DOHH2 (cell line): ENCODE measurements at regions not wholly inside any gene's neighbourhood (a gene's known extent, or its start where the extent isn't known, plus 50 kb on each side); places are given as distances from the start of the nearest gene placed in this dataset.

Experiments
- H3F3A ChIP-seq: fragments of 200-600 bp; sonication (generic), shearing (Covaris generic); 2 replicates; pipeline ENCODE4 v1.6.0; 2016; ENCODE audit warnings: antibody characterized with exemption, mild to moderate bottlenecking; ENCODE audit not compliant: control insufficient read depth, insufficient read depth
- H3K27ac ChIP-seq: fragments of 200-600 bp; sonication (generic); 2 replicates; pipeline ENCODE4 v1.5.1; 2014; ENCODE audit warnings: low read depth, mild to moderate bottlenecking, low read length, moderate library complexity
- H3K27me3 ChIP-seq: fragments of 200-600 bp; sonication (generic); 2 replicates; pipeline ENCODE4 v1.6.1; 2014; ENCODE audit warnings: mild to moderate bottlenecking, low read length, mixed read lengths; ENCODE audit not compliant: control insufficient read depth
- H3K36me3 ChIP-seq: fragments of 200-600 bp; sonication (generic); 2 replicates; pipeline ENCODE4 v1.6.1; 2014; ENCODE audit warnings: mild to moderate bottlenecking, low read length, moderate library complexity, mixed read lengths; ENCODE audit not compliant: control insufficient read depth
- H3K4me1 ChIP-seq: fragments of 200-600 bp; sonication (generic); 2 replicates; pipeline ENCODE4 v1.6.1; 2014; ENCODE audit warnings: mild to moderate bottlenecking, low read length, mixed read lengths; ENCODE audit not compliant: control insufficient read depth
- H3K4me2 ChIP-seq: fragments of 200-600 bp; sonication (generic); 2 replicates; pipeline ENCODE4 v1.6.0; 2014; ENCODE audit warnings: mild to moderate bottlenecking, low read length, moderate library complexity
- H3K4me3 ChIP-seq: fragments of 200-600 bp; sonication (generic); 2 replicates; pipeline ENCODE4 v1.5.1; 2014; ENCODE audit warnings: mild to moderate bottlenecking, low read length, mixed read lengths
- H3K79me2 ChIP-seq: fragments of 200-600 bp; sonication (generic); 2 replicates; pipeline ENCODE4 v1.6.1; 2014; ENCODE audit warnings: mild to moderate bottlenecking, low read length, mixed read lengths; ENCODE audit not compliant: control insufficient read depth
- H3K9me2 ChIP-seq: fragments of 200-600 bp; sonication (generic); replicated peaks from 2 replicates; pipeline ENCODE4 v1.6.1; 2014; ENCODE audit warnings: mild to moderate bottlenecking, low read length, mixed read lengths; ENCODE audit not compliant: control insufficient read depth
- H3K9me3 ChIP-seq: fragments of 200-600 bp; sonication (generic); 2 replicates; pipeline ENCODE4 v1.6.1; 2014; ENCODE audit warnings: antibody characterized with exemption, low read length, mixed read lengths; ENCODE audit not compliant: control insufficient read depth, insufficient read depth
- H4K20me1 ChIP-seq: fragments of 200-600 bp; sonication (generic); 2 replicates; pipeline ENCODE4 v1.6.0; 2014; ENCODE audit warnings: low read depth, mild to moderate bottlenecking, antibody characterized with exemption, low read length, moderate library complexity; ENCODE audit not compliant: control insufficient read depth, insufficient read depth
- EZH2phosphoT487 ChIP-seq: fragments of 200-600 bp; sonication (generic); IDR thresholded peaks from 2 replicates; pipeline ENCODE4 v1.6.1; 2017; ENCODE audit warnings: borderline replicate concordance, mild to moderate bottlenecking, antibody characterized with exemption, low read length, moderate library complexity, mixed read lengths
- TF ChIP-seq, protein P1 (sequence below): fragments of 200-600 bp; sonication (generic); IDR thresholded peaks from one replicate; pipeline ENCODE4 v1.5.1; 2014; ENCODE audit warnings: antibody characterized with exemption, mild to moderate bottlenecking, low read depth, low read length; ENCODE audit not compliant: poor library complexity, severe bottlenecking

DNA sequence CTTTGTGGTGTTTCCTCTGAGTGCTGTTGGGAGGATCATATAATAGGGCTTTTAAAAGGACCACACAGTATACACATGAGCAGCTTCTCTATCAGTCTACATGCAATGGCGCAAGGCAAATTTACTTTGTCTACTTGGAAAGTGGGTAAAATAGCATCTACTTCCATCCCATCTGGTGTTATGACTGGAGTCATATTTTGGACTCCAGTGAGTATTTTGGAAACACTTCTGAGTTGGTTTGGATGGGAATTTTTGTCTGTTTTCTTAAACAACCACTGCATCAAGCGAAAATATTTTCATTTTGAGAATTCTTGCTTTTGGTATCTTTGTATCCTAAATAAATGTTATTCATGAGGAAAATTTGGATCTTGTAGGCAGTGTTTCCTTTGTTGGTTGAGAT is 220.8 kb downstream of the NMUR2 start:
- H3K36me3 ChIP-seq, result no peaks in the 10 kb centered on the region
- no peak overlapping the region for H3K4me3 ChIP-seq
- no peaks in the 10 kb centered on the region for H3K27me3 ChIP-seq
- no peak overlapping the region for H3K4me2 ChIP-seq
- H3K9me2 ChIP-seq, result no peaks in the 10 kb centered on the region
- H3F3A ChIP-seq, result no peaks in the 10 kb centered on the region
- no peaks in the 10 kb centered on the region for H3K79me2 ChIP-seq
- no peaks in the 10 kb centered on the region for H3K9me3 ChIP-seq
- H3K27ac ChIP-seq, result no peak overlapping the region
- H4K20me1 ChIP-seq, result no peaks in the 10 kb centered on the region
- H3K4me1 ChIP-seq, result no peaks in the 10 kb centered on the region
- no peak for TF ChIP-seq EZH2phosphoT487
- TF ChIP-seq, protein P1, sequence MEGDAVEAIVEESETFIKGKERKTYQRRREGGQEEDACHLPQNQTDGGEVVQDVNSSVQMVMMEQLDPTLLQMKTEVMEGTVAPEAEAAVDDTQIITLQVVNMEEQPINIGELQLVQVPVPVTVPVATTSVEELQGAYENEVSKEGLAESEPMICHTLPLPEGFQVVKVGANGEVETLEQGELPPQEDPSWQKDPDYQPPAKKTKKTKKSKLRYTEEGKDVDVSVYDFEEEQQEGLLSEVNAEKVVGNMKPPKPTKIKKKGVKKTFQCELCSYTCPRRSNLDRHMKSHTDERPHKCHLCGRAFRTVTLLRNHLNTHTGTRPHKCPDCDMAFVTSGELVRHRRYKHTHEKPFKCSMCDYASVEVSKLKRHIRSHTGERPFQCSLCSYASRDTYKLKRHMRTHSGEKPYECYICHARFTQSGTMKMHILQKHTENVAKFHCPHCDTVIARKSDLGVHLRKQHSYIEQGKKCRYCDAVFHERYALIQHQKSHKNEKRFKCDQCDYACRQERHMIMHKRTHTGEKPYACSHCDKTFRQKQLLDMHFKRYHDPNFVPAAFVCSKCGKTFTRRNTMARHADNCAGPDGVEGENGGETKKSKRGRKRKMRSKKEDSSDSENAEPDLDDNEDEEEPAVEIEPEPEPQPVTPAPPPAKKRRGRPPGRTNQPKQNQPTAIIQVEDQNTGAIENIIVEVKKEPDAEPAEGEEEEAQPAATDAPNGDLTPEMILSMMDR, result no peak

- Histone ChIP-seq H3K36me3 (no peaks in the 10 kb centered on the region), H3K4me3 (no peak overlapping the region), H3K27ac (no peak overlapping the region), H3K79me2 (no peaks in the 10 kb centered on the region), H3K9me3 (no peaks in the 10 kb centered on the region), H3K27me3 (no peaks in the 10 kb centered on the region), H3K4me2 (no peak overlapping the region), H3K9me2 (no peaks in the 10 kb centered on the region), H4K20me1 (no peaks in the 10 kb centered on the region), H3K4me1 (no peaks in the 10 kb centered on the region), H3F3A (no peaks in the 10 kb centered on the region)
- no peak for TF ChIP-seq EZH2phosphoT487
- TF ChIP-seq, protein P1, result no peak
Measured at GRCh38 chr5:152181461-152181860, 223.6 kb downstream of the NMUR2 start.

DNA sequence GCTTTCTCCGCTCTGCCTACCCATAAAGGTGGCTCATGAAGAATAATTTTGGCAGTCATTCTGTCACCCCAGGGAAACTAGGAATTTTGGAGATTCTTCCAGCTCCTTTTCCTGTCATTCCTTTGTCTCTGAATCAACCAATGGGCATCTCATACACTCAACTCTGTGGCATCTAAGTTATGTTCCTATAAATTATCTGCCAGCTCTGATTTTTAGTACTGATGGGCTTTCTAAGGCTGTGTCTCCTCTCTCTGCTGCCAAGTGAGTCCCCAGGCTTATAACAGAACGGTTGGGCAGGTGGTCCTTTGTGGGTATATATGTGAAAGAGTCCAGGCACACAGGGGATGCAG is 226.8 kb downstream of the NMUR2 start:
- Histone ChIP-seq H3F3A (no peaks in the 10 kb centered on the region), H3K27me3 (no peaks in the 10 kb centered on the region; the same call in 1 of the 2 replicates), H4K20me1 (no peaks in the 10 kb centered on the region), H3K79me2 (no peaks in the 10 kb centered on the region), H3K4me2 (no peak overlapping the region), H3K27ac (no peak overlapping the region), H3K4me3 (no peak overlapping the region), H3K9me3 (no peaks in the 10 kb centered on the region), H3K4me1 (no peaks in the 10 kb centered on the region), H3K9me2 (no peaks in the 10 kb centered on the region), H3K36me3 (no peaks in the 10 kb centered on the region)
- no peak for TF ChIP-seq EZH2phosphoT487
- TF ChIP-seq, protein P1, result no peak
